B cell (primary cell): ENCODE measurements at regions not wholly inside any gene's neighbourhood (a gene's known extent, or its start where the extent isn't known, plus 50 kb on each side); places are given as distances from the start of the nearest gene placed in this dataset.

ENCODE experiments used
- EZH2 ChIP-seq: IDR thresholded peaks from 2 replicates; pipeline ENCODE4 v1.6.1; 2012; ENCODE audit warnings: borderline replicate concordance, low read depth, mild to moderate bottlenecking, moderate library complexity, low read length; ENCODE audit not compliant: insufficient read depth, poor library complexity, severe bottlenecking
- TF ChIP-seq, protein P1 (sequence below): fragments of 200-600 bp; IDR thresholded peaks from one replicate; pipeline ENCODE4 v1.8.0; 2022; ENCODE audit warnings: antibody characterized with exemption, mild to moderate bottlenecking

DNA sequence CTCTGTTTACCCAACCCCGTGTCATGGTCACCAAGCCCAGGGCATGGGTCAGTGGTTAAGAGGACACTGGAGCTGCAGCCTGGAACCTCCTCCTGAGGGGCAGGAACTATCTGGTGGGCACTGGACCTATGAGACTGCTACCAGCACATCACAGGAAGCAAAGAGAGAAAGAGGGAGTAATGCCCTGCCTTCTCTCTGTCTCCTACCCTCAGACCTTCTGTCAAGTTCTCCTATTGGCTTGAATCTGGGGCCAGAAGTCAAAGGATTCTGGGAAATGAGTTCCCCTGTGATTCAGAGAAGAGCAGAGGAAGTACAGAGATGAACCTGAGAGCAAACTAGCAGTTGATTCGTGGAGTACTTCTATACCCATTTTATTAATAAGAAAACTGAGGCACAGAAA is 123.0 kb upstream of the GNAO1 start:
- TF ChIP-seq, protein P1, sequence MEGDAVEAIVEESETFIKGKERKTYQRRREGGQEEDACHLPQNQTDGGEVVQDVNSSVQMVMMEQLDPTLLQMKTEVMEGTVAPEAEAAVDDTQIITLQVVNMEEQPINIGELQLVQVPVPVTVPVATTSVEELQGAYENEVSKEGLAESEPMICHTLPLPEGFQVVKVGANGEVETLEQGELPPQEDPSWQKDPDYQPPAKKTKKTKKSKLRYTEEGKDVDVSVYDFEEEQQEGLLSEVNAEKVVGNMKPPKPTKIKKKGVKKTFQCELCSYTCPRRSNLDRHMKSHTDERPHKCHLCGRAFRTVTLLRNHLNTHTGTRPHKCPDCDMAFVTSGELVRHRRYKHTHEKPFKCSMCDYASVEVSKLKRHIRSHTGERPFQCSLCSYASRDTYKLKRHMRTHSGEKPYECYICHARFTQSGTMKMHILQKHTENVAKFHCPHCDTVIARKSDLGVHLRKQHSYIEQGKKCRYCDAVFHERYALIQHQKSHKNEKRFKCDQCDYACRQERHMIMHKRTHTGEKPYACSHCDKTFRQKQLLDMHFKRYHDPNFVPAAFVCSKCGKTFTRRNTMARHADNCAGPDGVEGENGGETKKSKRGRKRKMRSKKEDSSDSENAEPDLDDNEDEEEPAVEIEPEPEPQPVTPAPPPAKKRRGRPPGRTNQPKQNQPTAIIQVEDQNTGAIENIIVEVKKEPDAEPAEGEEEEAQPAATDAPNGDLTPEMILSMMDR, result no peak
- no peak for TF ChIP-seq EZH2
